Lower lobe of right lung (tissue), 2 donors: ENCODE measurements at regions not wholly inside any gene's neighbourhood (a gene's known extent, or its start where the extent isn't known, plus 50 kb on each side); places are given as distances from the start of the nearest gene placed in this dataset.

ENCODE experiments used
- ATAC-seq, 2 donors: fragments of 200-7000 bp; cut with Tn5 transposase; one replicate each; pipeline ENCODE4 v1.9.1; 2020 to 2022; ENCODE audit warnings: mild to moderate bottlenecking in 2 of 2, moderate library complexity in 2 of 2
- DNase-seq: peaks from one replicate; pipeline ENCODE4 v3.0.0-alpha.2; 2020
- H3K27ac ChIP-seq: fragments of 200-600 bp; one replicate; pipeline ENCODE4 v1.8.0; 2022
- H3K27me3 ChIP-seq: fragments of 200-600 bp; one replicate; pipeline ENCODE4 v1.8.0; 2022; ENCODE audit warnings: low read depth
- H3K36me3 ChIP-seq: fragments of 200-600 bp; one replicate; pipeline ENCODE4 v1.8.0; 2022; ENCODE audit warnings: mild to moderate bottlenecking
- H3K4me1 ChIP-seq: fragments of 200-600 bp; one replicate; pipeline ENCODE4 v1.8.0; 2022
- H3K4me3 ChIP-seq: fragments of 200-600 bp; one replicate; pipeline ENCODE4 v1.8.0; 2022; ENCODE audit warnings: mild to moderate bottlenecking
- H3K9me3 ChIP-seq: fragments of 200-600 bp; one replicate; pipeline ENCODE4 v1.8.0; 2022
- CTCF ChIP-seq: fragments of 200-600 bp; IDR thresholded peaks from one replicate; pipeline ENCODE4 v1.8.0; 2022; ENCODE audit warnings: antibody characterized with exemption, mild to moderate bottlenecking
- intact Hi-C: fragments of 100-400 bp; cut with DNase I; formaldehyde crosslinking; loops from one replicate; pipeline ENCODE4 v1.11.0; 2022
- donor health status: DM: no; HTN: yes; CAD: no; lungs with severe emphysema.

GRCh38 chr5:144731786-144732185 lies 561.1 kb downstream of the KCTD16 start:
- H3K4me1 ChIP-seq = no peaks in the 10 kb centered on the region
- ATAC-seq = no peak
- intact Hi-C loops = no loop called here
- peaks cover 19% of the 10 kb centered on the region for H3K9me3 ChIP-seq
- TF ChIP-seq CTCF = no peak
- no peak for DNase-seq
- H3K27ac ChIP-seq = no peak overlapping the region
- no peaks in the 10 kb centered on the region for H3K36me3 ChIP-seq
- H3K4me3 ChIP-seq = no peak overlapping the region
- no peaks in the 10 kb centered on the region for H3K27me3 ChIP-seq

GRCh38 chr5:144712090-144712489 lies 541.4 kb downstream of the KCTD16 start:
- no peak for DNase-seq

GRCh38 chr5:144711172-144711571 lies 540.5 kb downstream of the KCTD16 start:
- no peak for DNase-seq
- H3K36me3 ChIP-seq = no peaks in the 10 kb centered on the region
- no peak overlapping the region for H3K4me3 ChIP-seq
- no peaks in the 10 kb centered on the region for H3K4me1 ChIP-seq
- ATAC-seq = no peak
- no peaks in the 10 kb centered on the region for H3K9me3 ChIP-seq
- no peaks in the 10 kb centered on the region for H3K27me3 ChIP-seq
- TF ChIP-seq CTCF = no peak
- no peak overlapping the region for H3K27ac ChIP-seq
- intact Hi-C loops = no loop called here

More at GRCh38 chr5:144712090-144712489, 541.4 kb downstream of the KCTD16 start:
- Histone ChIP-seq H3K4me1 (no peaks in the 10 kb centered on the region), H3K9me3 (no peaks in the 10 kb centered on the region), H3K4me3 (no peak overlapping the region), H3K27ac (no peak overlapping the region), H3K36me3 (no peaks in the 10 kb centered on the region), H3K27me3 (no peaks in the 10 kb centered on the region)
- ATAC-seq = no peak
- intact Hi-C loops = no loop called here
- no peak for TF ChIP-seq CTCF

GRCh38 chr5:144710637-144711036 lies 540.0 kb downstream of the KCTD16 start:
- Histone ChIP-seq H3K27me3 (no peaks in the 10 kb centered on the region), H3K9me3 (no peaks in the 10 kb centered on the region), H3K4me3 (no peak overlapping the region), H3K36me3 (no peaks in the 10 kb centered on the region), H3K4me1 (no peaks in the 10 kb centered on the region), H3K27ac (no peak overlapping the region)
- ATAC-seq = no peak
- no peak for DNase-seq
- intact Hi-C loops = no loop called here
- no peak for TF ChIP-seq CTCF

GRCh38 chr5:144703776-144704175 lies 533.1 kb downstream of the KCTD16 start:
- Histone ChIP-seq H3K36me3 (no peaks in the 10 kb centered on the region), H3K4me3 (no peak overlapping the region), H3K27me3 (no peaks in the 10 kb centered on the region), H3K4me1 (no peaks in the 10 kb centered on the region), H3K27ac (no peak overlapping the region), H3K9me3 (no peaks in the 10 kb centered on the region)
- DNase-seq = no peak
- no peak for ATAC-seq
- intact Hi-C loops = no loop called here
- TF ChIP-seq CTCF = no peak

GRCh38 chr5:144698484-144698883 lies 527.8 kb downstream of the KCTD16 start:
- Histone ChIP-seq H3K27me3 (no peaks in the 10 kb centered on the region), H3K4me3 (no peak overlapping the region), H3K36me3 (no peaks in the 10 kb centered on the region), H3K9me3 (no peaks in the 10 kb centered on the region), H3K27ac (no peak overlapping the region), H3K4me1 (no peaks in the 10 kb centered on the region)
- ATAC-seq (no peak), DNase-seq (no peak)
- intact Hi-C loops = no loop called here
- no peak for TF ChIP-seq CTCF
